AG09319 (cell line): ENCODE measurements at regions not wholly inside any gene's neighbourhood (a gene's known extent, or its start where the extent isn't known, plus 50 kb on each side); places are given as distances from the start of the nearest gene placed in this dataset.
"Not testable (repeated sequence)": the region's sequence is repeated elsewhere in the genome, so short reads cannot be mapped to it uniquely, and the experiment has no call there.

Experiments
- DNase-seq: peaks from one replicate; pipeline ENCODE4 v3.0.0-alpha.2; 2010; ENCODE audit warnings: low read depth; ENCODE audit errors: extremely low read depth
- CTCF ChIP-seq: IDR thresholded peaks from 2 replicates; pipeline ENCODE4 v1.5.1; 2011; ENCODE audit warnings: low read depth, mild to moderate bottlenecking, inconsistent platforms, low read length, moderate library complexity

DNA sequence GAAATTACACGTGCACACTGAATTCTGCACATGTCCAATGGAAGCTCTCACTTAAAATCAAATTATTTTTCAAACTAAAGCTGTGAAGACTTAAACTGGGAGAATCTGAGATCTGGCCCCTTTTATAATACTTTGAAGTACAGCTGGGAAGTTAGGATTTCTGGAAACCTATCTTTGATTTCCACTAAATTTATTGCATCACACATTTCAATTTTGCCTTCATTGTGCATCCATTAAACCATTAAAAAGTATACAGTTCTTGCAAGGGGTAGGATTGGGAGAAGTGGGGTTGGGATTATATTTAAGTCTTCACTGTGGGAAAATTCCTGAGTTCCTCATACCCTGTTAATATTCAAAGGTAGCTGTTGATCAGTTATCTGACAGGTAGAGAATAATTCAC lies 1229.6 kb upstream of the ZEB2 start:
- no peak for TF ChIP-seq CTCF
- no peak for DNase-seq

DNA sequence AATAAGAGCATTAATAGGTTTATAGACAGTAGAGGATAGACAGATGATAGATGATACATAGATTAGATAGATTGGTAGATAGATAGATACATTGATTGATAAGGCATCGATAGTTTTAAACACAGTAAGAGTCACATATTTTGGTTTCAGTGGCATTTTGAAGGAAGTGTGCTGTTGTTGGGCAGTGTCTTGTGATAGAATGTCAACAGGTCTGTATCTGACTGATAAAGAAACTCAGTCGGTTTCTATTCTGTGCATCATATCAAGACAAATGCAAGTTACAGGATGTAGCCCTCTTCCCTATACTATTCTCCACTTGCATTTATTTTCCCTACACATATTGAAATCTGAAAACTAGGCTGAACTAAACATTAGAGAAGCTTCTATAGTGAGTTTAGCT lies 1229.0 kb upstream of the ZEB2 start:
- no peak for DNase-seq
- TF ChIP-seq CTCF: no peak

DNA sequence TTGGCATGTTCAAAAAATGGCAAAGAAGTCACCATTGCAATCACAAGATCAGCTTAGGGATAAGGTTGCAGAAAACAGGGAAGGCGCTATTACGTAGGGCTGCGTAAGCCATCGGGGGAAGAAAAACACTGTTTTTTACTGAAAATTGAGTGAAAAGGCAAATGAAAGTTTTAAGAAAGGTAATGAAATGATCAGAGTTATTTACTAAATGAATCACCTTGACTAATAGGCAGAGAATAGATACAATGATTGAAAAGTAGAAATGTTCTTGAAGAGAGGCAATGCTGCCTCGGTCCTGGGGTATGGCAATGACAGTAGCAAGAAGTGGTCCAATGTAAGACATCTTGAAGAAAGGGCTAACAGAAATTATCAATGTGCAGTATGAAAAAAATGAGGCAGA lies 1227.8 kb upstream of the ZEB2 start:
- DNase-seq: no peak
- TF ChIP-seq CTCF: no peak

DNA sequence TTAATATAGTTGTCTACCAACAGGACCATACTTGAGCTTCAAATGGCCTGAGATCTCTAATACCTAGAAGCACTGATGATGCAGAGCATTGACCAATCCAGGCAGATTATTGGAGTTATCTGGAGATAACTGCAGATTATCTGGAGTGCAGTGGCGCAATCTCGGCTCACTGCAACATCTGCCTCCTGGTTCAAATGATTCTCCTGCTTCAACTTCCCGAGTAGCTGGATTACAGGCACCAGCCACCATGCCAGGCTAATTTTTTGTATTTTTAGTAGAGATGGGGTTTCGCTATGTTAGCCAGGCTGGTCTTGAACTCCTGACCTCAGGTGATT lies 1225.4 kb upstream of the ZEB2 start:
- not testable (repeated sequence) for DNase-seq

DNA sequence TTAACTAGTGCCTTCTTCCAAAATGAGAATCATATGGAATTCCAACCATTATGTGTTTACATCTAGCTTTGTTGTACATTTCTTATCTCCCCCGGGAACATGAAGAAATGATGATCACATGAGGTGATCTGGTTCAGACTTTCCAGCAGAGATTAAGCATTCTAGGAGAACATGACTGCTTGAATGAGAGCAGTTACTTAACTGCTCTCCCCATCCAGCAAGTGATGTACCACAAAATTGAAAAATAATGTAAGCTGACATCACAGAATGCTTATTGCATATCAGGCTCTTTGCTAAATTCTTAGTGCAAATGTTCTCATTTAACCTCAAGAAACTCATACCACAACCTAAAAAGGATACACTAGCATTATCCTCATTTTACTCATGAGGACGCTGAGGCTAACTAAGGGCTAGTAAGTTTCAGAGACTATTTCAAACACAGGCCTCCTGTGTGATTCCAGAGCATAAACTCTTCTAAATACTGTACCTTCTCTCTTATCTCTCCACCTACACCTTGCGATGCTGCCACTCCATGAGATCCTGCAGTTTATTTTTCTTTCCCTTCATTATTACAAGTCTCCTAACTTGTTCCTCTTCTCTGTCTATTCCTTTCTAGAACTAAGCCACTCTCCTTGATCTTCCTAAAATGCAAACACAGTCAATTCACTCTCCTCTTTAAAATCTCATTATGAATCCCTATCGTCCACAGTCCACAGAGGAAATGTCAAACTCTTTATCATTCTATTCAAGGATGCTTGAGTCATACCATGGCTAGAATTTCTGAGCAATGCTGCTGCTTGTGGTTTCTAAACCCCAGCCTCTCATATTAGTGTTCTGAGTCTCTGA lies 1224.8 kb upstream of the ZEB2 start:
- peak; percentile 57 for DNase-seq
- TF ChIP-seq CTCF: no peak

- DNase-seq: no peak
- TF ChIP-seq CTCF: no peak
Measured at GRCh38 chr2:145743011-145743410, 1223.1 kb upstream of the ZEB2 start.

DNA sequence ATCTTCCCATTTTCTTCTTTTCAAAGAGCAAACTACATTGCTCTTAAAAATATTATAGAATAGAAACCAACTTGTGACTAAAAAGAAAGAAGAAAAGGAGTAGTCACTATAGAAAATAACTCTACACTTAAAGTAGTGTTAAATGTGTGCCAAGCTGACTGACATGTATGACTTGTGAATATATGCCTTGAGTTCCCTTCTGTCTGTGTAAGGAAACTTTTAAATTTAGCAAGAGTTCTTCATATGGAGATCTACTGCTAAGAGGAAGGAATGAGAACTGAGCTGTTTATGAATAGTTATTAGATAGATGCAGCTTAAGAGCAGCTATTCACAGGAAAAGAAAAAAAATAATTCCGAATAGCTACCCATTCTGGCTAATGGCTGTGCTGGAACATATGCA lies 1221.7 kb upstream of the ZEB2 start:
- no peak for TF ChIP-seq CTCF
- DNase-seq: no peak

GRCh38 chr2:145741181-145741580 lies 1221.3 kb upstream of the ZEB2 start:
- no peak for DNase-seq
- no peak for TF ChIP-seq CTCF
